Naive thymus-derived CD4-positive, alpha-beta T cell (primary cell): ENCODE measurements at regions not wholly inside any gene's neighbourhood (a gene's known extent, or its start where the extent isn't known, plus 50 kb on each side); places are given as distances from the start of the nearest gene placed in this dataset.

ENCODE experiments used
- ATAC-seq: fragments of 150-1000 bp; cut with Tn5 transposase; 2 replicates; pipeline ENCODE4 v1.10.0; 2021; ENCODE audit warnings: mild to moderate bottlenecking, moderate library complexity
- CTCF ChIA-PET: fragments of 350-600 bp; sonication (Branson Sonifier 250); formaldehyde crosslinking; loops from one replicate; lab custom pipeline; 2021; ENCODE audit warnings: antibody characterized with exemption; lab: Charles Lee
- POLR2A ChIA-PET: fragments of 350-600 bp; sonication (Branson Sonifier 250); formaldehyde crosslinking; loops from one replicate; lab custom pipeline; 2021; ENCODE audit warnings: antibody characterized with exemption, inconsistent platforms; lab: Charles Lee
- DNase-seq, 9 donors: peaks; one replicate each; pipeline versions ENCODE4 v3.0.0 to v3.0.0-alpha.2; 2020 to 2022; ENCODE audit warnings: mixed read lengths in 1 of 9
- H3K27ac ChIP-seq: one replicate; pipeline ENCODE4 v1.7.0; 2013; ENCODE audit warnings: mild to moderate bottlenecking, low read depth, low read length, moderate library complexity
- H3K27me3 ChIP-seq, 2 donors: one replicate each; pipeline ENCODE4 v1.7.0; 2013; ENCODE audit warnings: low read length in 2 of 2, mild to moderate bottlenecking in 2 of 2, moderate library complexity in 2 of 2; ENCODE audit not compliant: control insufficient read depth in 2 of 2, insufficient read depth in 2 of 2
- H3K36me3 ChIP-seq, 3 experiments: 1 replicate in 2 of 3; 2 replicates in 1 of 3; pipeline ENCODE4 v1.7.0; 2013; ENCODE audit warnings: low read length in 3 of 3, mild to moderate bottlenecking in 3 of 3, moderate library complexity in 1 of 3; ENCODE audit not compliant: insufficient read depth in 3 of 3, control insufficient read depth in 2 of 3
- H3K4me1 ChIP-seq, 2 donors: one replicate each; pipeline ENCODE4 v1.7.0; 2013; ENCODE audit warnings: low read length in 2 of 2, mild to moderate bottlenecking in 2 of 2, moderate library complexity in 1 of 2; ENCODE audit not compliant: control insufficient read depth in 2 of 2, insufficient read depth in 2 of 2
- H3K4me3 ChIP-seq: 2 replicates; pipeline ENCODE4 v1.7.0; 2013; ENCODE audit warnings: mild to moderate bottlenecking, low read length
- H3K9me3 ChIP-seq, 3 experiments: 1 replicate in 2 of 3; 2 replicates in 1 of 3; pipeline ENCODE4 v1.7.0; 2013; ENCODE audit warnings: low read length in 3 of 3; ENCODE audit not compliant: control insufficient read depth in 2 of 3
- H3K27ac Mint-ChIP-seq, 9 donors: one replicate each; pipeline ENCODE4 v1.8.0; 2020 to 2022; ENCODE audit warnings: mixed read lengths in 9 of 9, mild to moderate bottlenecking in 8 of 9, moderate library complexity in 5 of 9, inconsistent platforms in 2 of 9
- H3K27me3 Mint-ChIP-seq, 5 donors: one replicate each; pipeline ENCODE4 v1.8.0; 2021 to 2022; ENCODE audit warnings: mixed read lengths in 5 of 5, mild to moderate bottlenecking in 1 of 5
- H3K36me3 Mint-ChIP-seq, 5 donors: one replicate each; pipeline ENCODE4 v1.8.0; 2020 to 2022; ENCODE audit warnings: mixed read lengths in 5 of 5, mild to moderate bottlenecking in 3 of 5, inconsistent platforms in 1 of 5
- H3K4me1 Mint-ChIP-seq, 7 donors: one replicate each; pipeline ENCODE4 v1.8.0; 2020 to 2022; ENCODE audit warnings: mixed read lengths in 7 of 7, mild to moderate bottlenecking in 3 of 7, inconsistent platforms in 1 of 7
- H3K4me3 Mint-ChIP-seq, 10 donors: one replicate each; pipeline ENCODE4 v1.8.0; 2020 to 2022; ENCODE audit warnings: mild to moderate bottlenecking in 10 of 10, mixed read lengths in 10 of 10, moderate library complexity in 6 of 10, inconsistent platforms in 2 of 10
- H3K9me3 Mint-ChIP-seq, 11 donors: one replicate each; pipeline ENCODE4 v1.8.0; 2020 to 2022; ENCODE audit warnings: mixed read lengths in 11 of 11, mild to moderate bottlenecking in 4 of 11, inconsistent platforms in 1 of 11, moderate library complexity in 1 of 11
- intact Hi-C, 2 donors: fragments of 100-400 bp; cut with micrococcal nuclease; formaldehyde crosslinking; loops; one replicate each; pipeline ENCODE4 v1.15.1; 2023

DNA sequence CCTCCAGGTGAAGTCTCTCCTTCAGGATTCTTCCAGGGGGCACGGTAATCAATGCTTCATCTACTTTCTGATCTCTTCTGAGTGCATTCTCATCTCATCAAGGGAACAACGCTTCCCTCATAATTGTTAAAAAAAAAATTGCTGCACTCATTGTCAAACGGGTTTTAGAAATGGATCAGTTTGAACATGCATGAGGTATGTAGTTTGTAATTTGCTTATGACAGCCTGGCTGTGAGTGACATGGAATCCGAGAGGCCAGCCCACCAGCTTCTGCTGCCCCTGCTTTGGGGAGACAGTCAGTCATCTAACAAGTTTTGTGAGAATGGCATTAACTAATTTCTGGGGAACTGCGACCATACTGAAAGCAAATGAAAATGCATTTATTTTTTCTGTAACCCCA is 791.9 kb upstream of the SOX11 start:
- no peak for ATAC-seq
- H3K27ac ChIP-seq = no peak overlapping the region
- H3K27me3 ChIP-seq = no peaks in the 10 kb centered on the region
- CTCF ChIA-PET = no interaction called here
- Mint-ChIP-seq H3K4me3 (no peak overlapping the region), H3K36me3 (no peaks in the 10 kb centered on the region), H3K27me3 (no peaks in the 10 kb centered on the region), H3K9me3 (peaks cover 0 to 20% (median 4%) of the 10 kb centered on the region in 11 donors), H3K4me1 (no peaks in the 10 kb centered on the region), H3K27ac (no peak overlapping the region)
- POLR2A ChIA-PET = no interaction called here
- no peaks in the 10 kb centered on the region for H3K36me3 ChIP-seq
- H3K4me1 ChIP-seq = no peaks in the 10 kb centered on the region
- no peak overlapping the region for H3K4me3 ChIP-seq
- DNase-seq = no peak
- intact Hi-C loops = no loop called here
- no peaks in the 10 kb centered on the region for H3K9me3 ChIP-seq

DNA sequence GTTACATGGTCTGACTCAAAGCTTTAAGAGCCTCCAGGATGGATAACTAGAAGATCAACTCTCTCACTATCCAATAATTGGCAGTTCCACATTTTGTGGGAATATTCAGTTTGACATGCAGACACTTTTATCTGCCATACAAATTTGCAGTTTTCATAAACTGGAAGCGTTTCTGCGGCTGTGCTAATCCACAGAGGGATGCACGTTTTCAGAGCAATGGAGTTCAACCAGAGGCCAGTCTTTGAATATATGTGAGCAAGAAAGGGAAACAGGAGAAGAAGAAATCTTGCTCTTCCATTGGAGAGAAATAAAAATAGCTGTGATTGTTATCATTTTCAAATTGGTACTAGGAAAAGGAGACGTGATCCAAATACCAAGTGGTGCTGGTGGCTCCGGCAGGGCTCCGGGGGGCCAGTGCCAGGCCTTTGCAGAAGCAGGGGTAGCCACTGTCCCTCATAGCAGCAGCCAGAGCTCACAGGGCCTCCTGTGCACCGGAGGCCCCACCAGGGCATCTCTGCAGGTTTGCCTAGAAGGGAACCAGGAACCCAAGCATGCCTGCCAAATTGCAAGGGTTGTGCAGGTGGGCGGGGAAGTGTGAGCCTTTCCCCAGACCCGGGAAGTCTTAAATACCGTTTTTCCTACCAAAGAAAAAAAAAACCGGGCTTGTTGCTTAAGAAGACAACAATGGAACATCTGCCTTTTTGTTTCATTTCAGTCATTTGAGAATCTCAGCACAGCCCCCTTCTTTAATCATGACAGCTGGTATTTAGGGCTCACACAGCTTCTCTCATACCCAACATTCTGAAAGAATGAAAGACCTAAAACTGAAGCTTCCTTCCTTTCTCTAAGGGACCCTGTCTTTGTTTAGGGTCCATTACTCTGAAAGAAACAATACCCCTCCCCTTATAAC is 791.1 kb upstream of the SOX11 start:
- Histone ChIP-seq H3K36me3 (no peaks in the 10 kb centered on the region), H3K4me3 (no peak overlapping the region), H3K27me3 (no peaks in the 10 kb centered on the region), H3K4me1 (no peaks in the 10 kb centered on the region), H3K27ac (no peak overlapping the region), H3K9me3 (no peaks in the 10 kb centered on the region)
- no peaks in the 10 kb centered on the region for H3K4me1 Mint-ChIP-seq
- POLR2A ChIA-PET = no interaction called here
- intact Hi-C loops = no loop called here
- H3K9me3 Mint-ChIP-seq = peaks cover 0 to 20% (median 6%) of the 10 kb centered on the region in 11 donors
- no peak overlapping the region for H3K4me3 Mint-ChIP-seq
- ATAC-seq (no peak), DNase-seq (no peak)
- no peaks in the 10 kb centered on the region for H3K36me3 Mint-ChIP-seq
- H3K27me3 Mint-ChIP-seq = no peaks in the 10 kb centered on the region
- CTCF ChIA-PET = no interaction called here
- no peak overlapping the region for H3K27ac Mint-ChIP-seq

DNA sequence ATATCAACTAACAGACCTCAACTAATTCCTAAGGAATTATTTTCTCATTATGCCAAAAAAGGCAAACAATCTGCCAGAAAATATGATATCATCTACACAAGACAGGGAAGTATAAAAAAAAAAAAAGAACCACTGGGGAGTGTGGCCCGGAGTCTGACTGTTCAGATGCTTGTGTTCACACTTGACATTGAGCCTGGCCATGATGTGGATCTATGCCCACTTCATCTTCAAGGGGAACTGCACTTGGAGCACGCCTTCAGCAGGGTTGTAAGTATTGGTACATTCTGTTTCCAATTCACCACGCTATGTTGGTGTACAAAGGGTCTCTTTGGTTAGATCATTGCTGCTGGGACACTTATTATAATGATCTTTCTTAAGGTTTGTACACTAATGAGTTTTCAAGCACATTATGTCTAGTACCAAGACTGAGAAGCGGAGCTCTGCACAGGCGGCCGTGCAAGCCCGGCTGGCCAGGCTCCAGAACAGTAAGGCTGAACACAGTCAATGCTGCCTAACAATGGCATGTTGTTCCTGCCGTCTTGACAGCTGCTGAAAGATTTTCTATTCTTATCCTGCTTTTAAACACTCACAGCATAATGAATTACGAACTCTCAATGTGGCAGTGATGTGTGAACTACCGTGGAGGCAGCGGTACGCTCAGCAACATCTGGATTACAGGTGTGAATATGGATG is 788.4 kb upstream of the SOX11 start:
- Histone ChIP-seq H3K27ac (no peak overlapping the region), H3K4me3 (no peak overlapping the region), H3K4me1 (no peaks in the 10 kb centered on the region), H3K27me3 (no peaks in the 10 kb centered on the region), H3K36me3 (no peaks in the 10 kb centered on the region), H3K9me3 (no peaks in the 10 kb centered on the region)
- H3K27ac Mint-ChIP-seq = no peak overlapping the region
- H3K27me3 Mint-ChIP-seq = no peaks in the 10 kb centered on the region
- intact Hi-C loops = no loop called here
- H3K36me3 Mint-ChIP-seq = no peaks in the 10 kb centered on the region
- ChIA-PET CTCF (no interaction called here), POLR2A (no interaction called here)
- ATAC-seq = no peak
- H3K4me1 Mint-ChIP-seq = no peaks in the 10 kb centered on the region
- no peak overlapping the region for H3K4me3 Mint-ChIP-seq
- H3K9me3 Mint-ChIP-seq = peaks cover 0 to 10% (median 6%) of the 10 kb centered on the region in 11 donors
- DNase-seq = no peak

DNA sequence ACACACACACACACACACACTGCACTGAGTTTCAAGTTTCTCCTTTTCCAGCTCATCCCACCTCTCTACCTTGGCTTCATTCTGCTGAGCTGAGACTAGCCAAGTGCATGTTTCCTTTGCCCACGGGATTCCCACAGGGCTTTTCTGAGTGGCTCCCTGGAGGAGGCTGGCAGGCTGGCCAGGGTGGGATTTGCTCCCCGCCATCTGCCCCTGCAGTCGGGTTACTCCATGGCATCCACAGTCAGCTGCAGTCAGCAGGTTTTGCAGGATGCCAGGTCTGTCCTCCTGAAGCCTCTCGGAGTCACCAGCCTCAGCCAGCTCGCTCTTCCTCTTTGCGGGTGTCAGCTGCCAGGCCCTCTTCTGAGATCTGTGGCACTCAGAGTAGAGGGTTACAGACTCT is 783.7 kb upstream of the SOX11 start:
- no peaks in the 10 kb centered on the region for H3K4me1 ChIP-seq
- H3K27ac ChIP-seq = no peak overlapping the region
- no peaks in the 10 kb centered on the region for H3K4me1 Mint-ChIP-seq
- no peak overlapping the region for H3K27ac Mint-ChIP-seq
- H3K27me3 ChIP-seq = no peaks in the 10 kb centered on the region
- no peaks in the 10 kb centered on the region for H3K36me3 ChIP-seq
- ChIA-PET POLR2A (no interaction called here), CTCF (no interaction called here)
- H3K9me3 Mint-ChIP-seq = peaks cover 0 to 15% (median 8%) of the 10 kb centered on the region in 11 donors
- intact Hi-C loops = no loop called here
- no peaks in the 10 kb centered on the region for H3K36me3 Mint-ChIP-seq
- no peak for ATAC-seq
- H3K9me3 ChIP-seq = no peaks in the 10 kb centered on the region
- no peak for DNase-seq
- no peaks in the 10 kb centered on the region for H3K27me3 Mint-ChIP-seq
- no peak overlapping the region for H3K4me3 ChIP-seq
- no peak overlapping the region for H3K4me3 Mint-ChIP-seq

DNA sequence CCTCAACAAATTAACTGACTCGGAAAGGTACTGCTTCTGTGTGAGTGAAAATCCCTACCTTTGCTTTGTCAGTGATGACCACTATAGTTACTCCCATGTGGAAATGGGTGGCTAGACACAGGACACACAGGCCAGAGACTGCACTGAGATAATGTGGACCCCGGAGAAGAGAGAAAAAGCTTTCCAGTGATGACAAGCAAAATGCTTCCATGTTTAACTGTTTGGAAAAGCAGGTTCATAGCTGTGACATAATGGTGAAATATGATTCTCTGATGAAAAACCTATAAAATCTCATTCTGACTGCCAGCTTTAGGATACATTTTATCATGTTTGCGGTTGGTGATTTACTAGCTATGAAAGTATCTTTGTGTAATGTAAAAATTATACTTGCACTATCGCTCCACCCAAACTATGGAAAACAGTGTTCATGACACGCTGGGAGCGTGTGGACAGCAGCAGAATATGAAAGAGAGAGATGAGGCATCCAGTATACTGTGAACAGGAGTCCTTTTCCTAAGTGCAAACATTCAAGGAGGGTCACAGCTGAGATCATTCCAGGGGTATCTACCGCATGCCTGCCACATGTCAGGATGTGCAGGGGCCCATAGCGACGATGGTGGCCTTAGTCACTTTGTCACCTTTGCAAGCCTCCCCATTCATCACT is 782.7 kb upstream of the SOX11 start:
- Mint-ChIP-seq H3K27ac (no peak overlapping the region), H3K27me3 (no peaks in the 10 kb centered on the region), H3K4me3 (no peak overlapping the region), H3K4me1 (no peaks in the 10 kb centered on the region), H3K9me3 (peaks cover 0 to 16% (median 8%) of the 10 kb centered on the region in 11 donors), H3K36me3 (no peaks in the 10 kb centered on the region)
- no peak overlapping the region for H3K27ac ChIP-seq
- H3K4me3 ChIP-seq = no peak overlapping the region
- H3K4me1 ChIP-seq = no peaks in the 10 kb centered on the region
- ATAC-seq (no peak), DNase-seq (no peak)
- H3K9me3 ChIP-seq = no peaks in the 10 kb centered on the region
- no peaks in the 10 kb centered on the region for H3K36me3 ChIP-seq
- CTCF ChIA-PET = no interaction called here
- intact Hi-C loops = no loop called here
- POLR2A ChIA-PET = no interaction called here
- no peaks in the 10 kb centered on the region for H3K27me3 ChIP-seq

DNA sequence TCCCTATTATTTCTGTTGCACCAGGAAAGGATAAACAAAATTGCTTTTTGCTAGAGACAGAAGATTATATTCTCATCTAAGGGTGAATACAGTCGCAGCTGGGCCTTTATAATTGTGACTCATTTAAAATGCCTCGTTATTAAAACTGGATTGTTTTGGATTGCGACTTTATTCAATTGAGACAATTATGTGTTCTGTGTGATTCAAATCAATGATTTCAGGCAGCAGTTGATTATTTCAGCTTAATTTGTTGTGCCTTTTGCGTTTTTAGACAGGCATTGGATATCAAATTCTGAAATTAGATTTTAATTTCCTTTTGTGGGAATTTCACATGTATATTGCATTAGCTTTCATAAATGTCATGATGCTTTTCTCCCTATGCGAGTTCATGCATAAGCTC is 778.1 kb upstream of the SOX11 start:
- Mint-ChIP-seq H3K9me3 (peaks cover 0 to 20% (median 8%) of the 10 kb centered on the region in 11 donors), H3K36me3 (no peaks in the 10 kb centered on the region), H3K4me1 (no peaks in the 10 kb centered on the region), H3K27ac (no peak overlapping the region), H3K4me3 (no peak overlapping the region), H3K27me3 (peaks cover 0 to 4% (median 0%) of the 10 kb centered on the region in 5 donors)
- no peak for ATAC-seq
- DNase-seq = no peak
- Histone ChIP-seq H3K27ac (no peak overlapping the region), H3K36me3 (no peaks in the 10 kb centered on the region), H3K4me3 (no peak overlapping the region), H3K9me3 (no peaks in the 10 kb centered on the region), H3K27me3 (no peaks in the 10 kb centered on the region), H3K4me1 (no peaks in the 10 kb centered on the region)
- intact Hi-C loops = no loop called here
- POLR2A ChIA-PET = no interaction called here
- CTCF ChIA-PET = no interaction called here
